ENCODE measurements at regions not wholly inside any gene's neighbourhood (a gene's known extent, or its start where the extent isn't known, plus 50 kb on each side); places are given as distances from the start of the nearest gene placed in this dataset.

- no peak for TF ChIP-seq CTCF (IDR thresholded peaks at IDR 0.05; ENCODE audit: insufficient read depth, low read length, poor library complexity, severe bottlenecking)
- no peak for TF ChIP-seq EZH2phosphoT487 (conservative IDR thresholded peaks at IDR 0.05; ENCODE audit: low read length)
Observed at GRCh38 chr3:70729845-70730244, 417.4 kb upstream of the MDFIC2 start.

Measured in SU-DHL-6 (cell line).